ENCODE measurements at regions not wholly inside any gene's neighbourhood (a gene's known extent, or its start where the extent isn't known, plus 50 kb on each side); places are given as distances from the start of the nearest gene placed in this dataset.

DNA sequence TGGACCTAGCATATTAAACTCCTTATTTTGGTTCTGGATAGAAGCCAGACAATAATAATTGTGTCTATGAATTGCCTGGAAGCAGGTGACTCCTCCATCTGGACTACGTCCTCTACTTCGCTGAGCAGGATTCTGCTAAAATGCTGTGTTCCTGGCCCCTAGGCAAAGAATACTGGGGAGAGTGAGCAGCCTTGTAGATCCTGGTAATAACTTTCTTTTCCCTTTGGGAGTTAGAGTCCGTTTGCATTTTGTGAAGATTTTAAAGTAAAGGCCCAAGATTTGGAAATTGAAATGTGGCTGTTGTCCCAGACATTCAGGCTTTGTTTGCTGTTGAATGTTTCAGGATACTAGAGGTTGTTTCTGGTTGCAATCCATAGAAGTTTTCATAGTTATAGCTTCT is 511.9 kb upstream of the KLF12 start:
- Histone ChIP-seq H3K9me3 (no peaks in the 10 kb centered on the region), H3K36me3 (no peaks in the 10 kb centered on the region), H3K27ac (no peak overlapping the region), H3K4me1 (no peaks in the 10 kb centered on the region), H3K4me3 (no peak overlapping the region), H3K27me3 (no peaks in the 10 kb centered on the region)
- DNase-seq (no peak), ATAC-seq (no peak)
- WGBS (ENCODE audit: insufficient coverage, low coverage, low lambda C conversion rate, missing lambda C conversion rate): 64% methylated on average over 3 of the region's 3 CpGs
- no peak for TF ChIP-seq POLR2A (IDR thresholded peaks at IDR 0.05)
- TF ChIP-seq CTCF (IDR thresholded peaks at IDR 0.05): no peak
- intact Hi-C loops (cut with DNase I): no loop called here

DNA sequence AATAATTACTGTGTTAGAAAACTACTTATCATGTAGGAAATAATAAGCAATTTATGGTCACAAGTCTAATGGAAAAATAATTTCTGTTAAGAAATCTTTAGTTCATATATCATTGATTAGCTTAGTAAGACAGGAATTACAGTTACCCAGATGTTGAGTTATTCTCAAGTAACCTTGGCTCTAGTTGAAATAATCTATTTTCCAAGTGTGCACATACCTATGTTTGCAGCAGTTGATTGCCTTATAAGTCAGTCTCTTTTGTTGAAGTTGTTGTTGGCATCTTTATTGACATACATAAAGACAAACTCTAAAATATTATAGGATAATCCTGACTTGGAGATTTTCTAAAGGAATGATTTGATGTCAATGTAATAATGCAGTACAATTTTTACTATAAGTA is 511.4 kb upstream of the KLF12 start:
- intact Hi-C loops (cut with DNase I): no loop called here
- no peak for ATAC-seq
- H3K9me3 ChIP-seq: no peaks in the 10 kb centered on the region
- no peak overlapping the region for H3K27ac ChIP-seq
- H3K4me1 ChIP-seq: no peaks in the 10 kb centered on the region
- H3K27me3 ChIP-seq: no peaks in the 10 kb centered on the region
- no peak overlapping the region for H3K4me3 ChIP-seq
- TF ChIP-seq POLR2A (IDR thresholded peaks at IDR 0.05): no peak
- TF ChIP-seq CTCF (IDR thresholded peaks at IDR 0.05): no peak
- no peaks in the 10 kb centered on the region for H3K36me3 ChIP-seq
- DNase-seq: no peak

DNA sequence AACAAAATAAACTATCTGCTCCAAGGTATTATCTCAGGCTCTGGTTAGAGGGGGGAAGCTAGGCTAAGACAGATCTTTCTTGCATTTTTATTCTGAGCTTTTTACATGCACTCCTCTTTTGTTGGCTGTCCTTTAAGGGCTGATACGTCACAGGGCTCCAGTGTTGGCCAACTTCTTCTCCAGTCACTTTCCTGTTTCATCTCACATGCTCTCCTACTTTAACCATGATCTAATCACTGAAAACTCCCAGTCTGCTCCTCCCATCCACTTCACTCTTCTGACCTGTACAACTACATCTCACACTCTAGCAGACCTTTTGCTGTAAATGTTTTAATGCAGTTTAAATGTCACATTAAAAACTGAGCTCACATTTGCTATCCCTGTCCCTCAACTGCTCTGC is 510.0 kb upstream of the KLF12 start:
- Histone ChIP-seq H3K36me3 (no peaks in the 10 kb centered on the region), H3K4me1 (no peaks in the 10 kb centered on the region), H3K27ac (no peak overlapping the region), H3K4me3 (no peak overlapping the region), H3K9me3 (no peaks in the 10 kb centered on the region), H3K27me3 (no peaks in the 10 kb centered on the region)
- intact Hi-C loops (cut with DNase I): no loop called here
- ATAC-seq: no peak
- no peak for TF ChIP-seq CTCF (IDR thresholded peaks at IDR 0.05)
- no peak for TF ChIP-seq POLR2A (IDR thresholded peaks at IDR 0.05)
- no peak for DNase-seq
- 45% methylated on average over 1 of the region's 1 CpG for WGBS (ENCODE audit: insufficient coverage, low coverage, low lambda C conversion rate, missing lambda C conversion rate)

- H3K4me1 ChIP-seq: no peaks in the 10 kb centered on the region
- ATAC-seq (no peak), DNase-seq (no peak)
- no peak overlapping the region for H3K4me3 ChIP-seq
- H3K9me3 ChIP-seq: no peaks in the 10 kb centered on the region
- no peaks in the 10 kb centered on the region for H3K36me3 ChIP-seq
- no peak overlapping the region for H3K27ac ChIP-seq
- 58% methylated on average over 3 of the region's 4 CpGs for WGBS (ENCODE audit: insufficient coverage, low coverage, low lambda C conversion rate, missing lambda C conversion rate)
- TF ChIP-seq CTCF (IDR thresholded peaks at IDR 0.05) (no peak), POLR2A (IDR thresholded peaks at IDR 0.05) (no peak)
- intact Hi-C loops (cut with DNase I): no loop called here
- H3K27me3 ChIP-seq: no peaks in the 10 kb centered on the region
These were observed 507.4 kb upstream of the KLF12 start for GRCh38 chr13:74641586-74641985.

GRCh38 chr13:74633734-74634133 is 499.5 kb upstream of the KLF12 start:
- H3K4me1 ChIP-seq: no peaks in the 10 kb centered on the region
- no peak for TF ChIP-seq POLR2A (IDR thresholded peaks at IDR 0.05)
- TF ChIP-seq CTCF (IDR thresholded peaks at IDR 0.05): no peak
- no peaks in the 10 kb centered on the region for H3K36me3 ChIP-seq
- no peak overlapping the region for H3K27ac ChIP-seq
- 73% methylated on average over 2 of the region's 2 CpGs for WGBS (ENCODE audit: insufficient coverage, low coverage, low lambda C conversion rate, missing lambda C conversion rate)
- intact Hi-C loops (cut with DNase I): no loop called here
- DNase-seq (no peak), ATAC-seq (no peak)
- no peak overlapping the region for H3K4me3 ChIP-seq
- no peaks in the 10 kb centered on the region for H3K27me3 ChIP-seq
- H3K9me3 ChIP-seq: no peaks in the 10 kb centered on the region
